HG02970 (cell line): ENCODE measurements at regions not wholly inside any gene's neighbourhood (a gene's known extent, or its start where the extent isn't known, plus 50 kb on each side); places are given as distances from the start of the nearest gene placed in this dataset.
"Not testable (repeated sequence)": the region's sequence is repeated elsewhere in the genome, so short reads cannot be mapped to it uniquely, and the experiment has no call there.

Experiments used
- ATAC-seq: cut with Tn5 transposase; IDR thresholded peaks from one replicate; pipeline ENCODE4 v1.9.1; 2021; ENCODE audit warnings: mild to moderate bottlenecking, moderate library complexity, moderate number of reproducible peaks; ENCODE audit not compliant: unreplicated experiment, low FRiP score

- ATAC-seq = no peak
These were observed 308.2 kb upstream of the HTR1E start for GRCh38 chr6:86629123-86629522.

- no peak for ATAC-seq
These were observed 317.9 kb upstream of the HTR1E start for GRCh38 chr6:86619428-86619827.

- no peak for ATAC-seq
These were observed 322.0 kb upstream of the HTR1E start for GRCh38 chr6:86615299-86615698.

- ATAC-seq = no peak
These were observed 327.6 kb upstream of the HTR1E start for GRCh38 chr6:86609549-86610388.

GRCh38 chr6:86603364-86603763 is 334.0 kb upstream of the HTR1E start:
- ATAC-seq = not testable (repeated sequence)

- ATAC-seq = not testable (repeated sequence)
These were observed 335.2 kb upstream of the HTR1E start for GRCh38 chr6:86602093-86602492.

- ATAC-seq = not testable (repeated sequence)
These were observed 338.4 kb upstream of the HTR1E start for GRCh38 chr6:86598969-86599368.

- ATAC-seq = no peak
These were observed 341.7 kb upstream of the HTR1E start for GRCh38 chr6:86595641-86596040.

- no peak for ATAC-seq
These were observed 351.1 kb upstream of the HTR1E start for GRCh38 chr6:86586195-86586594.

GRCh38 chr6:86581833-86582232 is 355.5 kb upstream of the HTR1E start:
- no peak for ATAC-seq

GRCh38 chr6:86563197-86563596 is 374.1 kb upstream of the HTR1E start:
- ATAC-seq = no peak

- no peak for ATAC-seq
These were observed 379.0 kb upstream of the HTR1E start for GRCh38 chr6:86558318-86558717.

GRCh38 chr6:86537292-86537861 is 400.0 kb upstream of the HTR1E start:
- ATAC-seq = no peak

GRCh38 chr6:86536121-86536520 is 401.2 kb upstream of the HTR1E start:
- no peak for ATAC-seq

- no peak for ATAC-seq
These were observed 402.2 kb upstream of the HTR1E start for GRCh38 chr6:86535100-86535499.

GRCh38 chr6:86529635-86530034 is 407.7 kb upstream of the HTR1E start:
- no peak for ATAC-seq

GRCh38 chr6:86526238-86526637 is 411.1 kb upstream of the HTR1E start:
- no peak for ATAC-seq

GRCh38 chr6:86516087-86516486 is 421.2 kb upstream of the HTR1E start:
- no peak for ATAC-seq

- ATAC-seq = no peak
These were observed 425.4 kb upstream of the HTR1E start for GRCh38 chr6:86511962-86512361.

- ATAC-seq = no peak
These were observed 429.1 kb upstream of the HTR1E start for GRCh38 chr6:86508230-86508629.

- no peak for ATAC-seq
These were observed 434.8 kb upstream of the HTR1E start for GRCh38 chr6:86502497-86502896.

- ATAC-seq = no peak
These were observed 437.3 kb upstream of the HTR1E start for GRCh38 chr6:86500035-86500434.
